ENCODE measurements at regions not wholly inside any gene's neighbourhood (a gene's known extent, or its start where the extent isn't known, plus 50 kb on each side); places are given as distances from the start of the nearest gene placed in this dataset.

DNA sequence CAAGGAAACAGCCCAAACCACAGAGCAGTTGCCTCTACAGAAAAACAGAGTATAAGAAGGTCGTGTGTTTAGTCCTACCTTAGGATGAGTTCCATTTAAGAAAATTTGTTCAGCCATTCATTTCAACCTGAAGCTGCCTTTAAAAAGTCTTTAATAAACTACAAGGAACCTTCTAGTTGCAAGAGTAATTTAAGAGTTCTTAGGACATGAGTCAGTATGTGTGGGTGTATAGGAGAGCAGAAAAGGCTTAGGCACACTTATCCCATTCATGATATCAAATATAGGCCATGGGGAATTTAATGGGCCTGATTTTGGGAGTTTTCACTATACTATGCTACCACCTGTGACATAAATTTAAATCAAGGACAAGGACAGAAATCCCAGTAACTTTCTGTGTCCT lies 496.8 kb downstream of the TFEC start:
- Histone ChIP-seq H3K9me3 (ENCODE audit: control insufficient read depth, insufficient read depth, low read length) (no peaks in the 10 kb centered on the region), H3K4me1 (ENCODE audit: control insufficient read depth, insufficient read depth, low read length) (no peaks in the 10 kb centered on the region), H3K4me3 (ENCODE audit: low read depth, low read length) (no peak overlapping the region), H3K27me3 (ENCODE audit: control insufficient read depth, insufficient read depth, low read length) (peaks cover 5% of the 10 kb centered on the region), H3K36me3 (ENCODE audit: control insufficient read depth, insufficient read depth, low read length) (no peaks in the 10 kb centered on the region), H3K9ac (ENCODE audit: low read depth, low read length) (no peak overlapping the region)

GRCh38 chr7:115526278-115526677 lies 504.3 kb downstream of the TFEC start:
- Histone ChIP-seq H3K36me3 (ENCODE audit: control insufficient read depth, insufficient read depth, low read length) (no peaks in the 10 kb centered on the region), H3K27me3 (ENCODE audit: control insufficient read depth, insufficient read depth, low read length) (peaks cover 26% of the 10 kb centered on the region)

DNA sequence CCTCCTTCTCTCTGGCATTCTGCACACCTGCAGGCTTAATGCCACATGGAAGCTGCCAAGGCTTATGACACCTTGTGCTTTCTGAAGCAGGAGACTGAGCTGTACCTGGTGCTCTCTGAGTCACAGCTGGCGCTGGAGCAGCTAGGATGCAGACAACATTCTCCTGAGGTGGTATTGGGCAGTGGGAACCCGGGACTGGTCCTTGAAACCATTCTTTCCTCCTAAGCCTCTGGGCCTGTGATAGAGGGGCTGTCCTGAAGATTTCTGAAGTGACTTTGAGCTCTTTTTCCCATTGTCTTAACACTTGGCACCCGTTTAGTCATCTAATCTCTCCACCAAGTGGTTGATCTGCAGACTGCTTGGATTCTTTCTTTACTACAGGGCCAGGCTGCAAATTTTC lies 508.4 kb downstream of the TFEC start:
- Histone ChIP-seq H3K9me3 (ENCODE audit: control insufficient read depth, insufficient read depth, low read length) (peaks cover 6% of the 10 kb centered on the region), H3K4me3 (ENCODE audit: low read depth, low read length) (no peak overlapping the region), H3K36me3 (ENCODE audit: control insufficient read depth, insufficient read depth, low read length) (no peaks in the 10 kb centered on the region), H3K4me1 (ENCODE audit: control insufficient read depth, insufficient read depth, low read length) (peaks cover 6% of the 10 kb centered on the region), H3K9ac (ENCODE audit: low read depth, low read length) (no peak overlapping the region), H3K27me3 (ENCODE audit: control insufficient read depth, insufficient read depth, low read length) (peaks cover 14% of the 10 kb centered on the region)

More at GRCh38 chr7:115526278-115526677, 504.3 kb downstream of the TFEC start:
- H3K4me1 ChIP-seq (ENCODE audit: control insufficient read depth, insufficient read depth, low read length), result peaks cover 12% of the 10 kb centered on the region
- no peak overlapping the region for H3K4me3 ChIP-seq (ENCODE audit: low read depth, low read length)
- no peak overlapping the region for H3K9ac ChIP-seq (ENCODE audit: low read depth, low read length)
- peaks cover 6% of the 10 kb centered on the region for H3K9me3 ChIP-seq (ENCODE audit: control insufficient read depth, insufficient read depth, low read length)

GRCh38 chr7:115516341-115516740 lies 514.2 kb downstream of the TFEC start:
- H3K4me3 ChIP-seq (ENCODE audit: low read depth, low read length), result no peak overlapping the region
- no peaks in the 10 kb centered on the region for H3K9me3 ChIP-seq (ENCODE audit: control insufficient read depth, insufficient read depth, low read length)
- no peaks in the 10 kb centered on the region for H3K36me3 ChIP-seq (ENCODE audit: control insufficient read depth, insufficient read depth, low read length)
- H3K9ac ChIP-seq (ENCODE audit: low read depth, low read length), result no peak overlapping the region
- H3K27me3 ChIP-seq (ENCODE audit: control insufficient read depth, insufficient read depth, low read length), result no peaks in the 10 kb centered on the region
- no peaks in the 10 kb centered on the region for H3K4me1 ChIP-seq (ENCODE audit: control insufficient read depth, insufficient read depth, low read length)

DNA sequence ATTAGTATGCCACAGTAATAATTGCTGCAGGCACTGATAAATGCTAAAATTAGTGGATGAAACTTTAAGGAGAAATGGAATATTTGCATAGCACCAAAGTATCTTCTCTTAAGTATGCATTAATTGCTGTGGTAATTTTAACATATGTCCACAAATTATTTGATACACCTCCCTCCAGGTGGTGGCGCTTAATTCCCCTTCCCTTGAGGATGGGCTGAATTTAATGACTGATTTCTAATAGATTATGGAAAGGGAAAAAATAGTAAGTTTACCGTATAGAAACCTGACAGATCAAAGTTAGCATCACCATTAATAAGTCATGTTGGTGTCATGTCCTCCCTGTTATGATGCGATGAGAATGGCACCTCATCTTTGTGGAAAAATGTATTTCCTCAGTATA lies 519.2 kb downstream of the TFEC start:
- no peak overlapping the region for H3K9ac ChIP-seq (ENCODE audit: low read depth, low read length)
- H3K27me3 ChIP-seq (ENCODE audit: control insufficient read depth, insufficient read depth, low read length), result no peaks in the 10 kb centered on the region
- no peaks in the 10 kb centered on the region for H3K4me1 ChIP-seq (ENCODE audit: control insufficient read depth, insufficient read depth, low read length)
- no peak overlapping the region for H3K4me3 ChIP-seq (ENCODE audit: low read depth, low read length)
- no peaks in the 10 kb centered on the region for H3K9me3 ChIP-seq (ENCODE audit: control insufficient read depth, insufficient read depth, low read length)
- H3K36me3 ChIP-seq (ENCODE audit: control insufficient read depth, insufficient read depth, low read length), result no peaks in the 10 kb centered on the region

GRCh38 chr7:115505136-115505535 lies 525.4 kb downstream of the TFEC start:
- no peak overlapping the region for H3K9ac ChIP-seq (ENCODE audit: low read depth, low read length)
- no peaks in the 10 kb centered on the region for H3K36me3 ChIP-seq (ENCODE audit: control insufficient read depth, insufficient read depth, low read length)
- H3K27me3 ChIP-seq (ENCODE audit: control insufficient read depth, insufficient read depth, low read length), result no peaks in the 10 kb centered on the region
- no peaks in the 10 kb centered on the region for H3K9me3 ChIP-seq (ENCODE audit: control insufficient read depth, insufficient read depth, low read length)
- H3K4me3 ChIP-seq (ENCODE audit: low read depth, low read length), result no peak overlapping the region
- no peaks in the 10 kb centered on the region for H3K4me1 ChIP-seq (ENCODE audit: control insufficient read depth, insufficient read depth, low read length)

DNA sequence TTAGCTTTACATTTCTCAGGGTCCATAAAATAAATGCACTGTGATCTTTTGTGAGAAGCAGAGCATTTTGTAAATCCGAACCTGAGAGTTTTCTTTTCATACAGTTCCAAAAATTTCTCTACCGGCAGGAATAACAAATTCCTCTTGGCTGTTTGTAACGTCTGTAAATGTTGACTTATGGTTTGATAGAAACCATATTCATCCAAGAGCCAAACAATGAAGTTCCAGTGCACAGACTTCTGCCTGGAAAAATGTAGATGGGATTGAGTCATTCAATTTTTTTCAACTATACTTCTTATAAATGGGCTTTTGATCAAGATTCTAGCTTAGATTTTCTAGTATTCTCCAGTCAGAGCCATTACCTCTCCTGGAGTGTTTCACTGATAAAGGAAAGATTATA lies 530.6 kb downstream of the TFEC start:
- no peaks in the 10 kb centered on the region for H3K36me3 ChIP-seq (ENCODE audit: control insufficient read depth, insufficient read depth, low read length)
- no peaks in the 10 kb centered on the region for H3K27me3 ChIP-seq (ENCODE audit: control insufficient read depth, insufficient read depth, low read length)
- no peak overlapping the region for H3K4me3 ChIP-seq (ENCODE audit: low read depth, low read length)
- no peaks in the 10 kb centered on the region for H3K4me1 ChIP-seq (ENCODE audit: control insufficient read depth, insufficient read depth, low read length)
- no peak overlapping the region for H3K9ac ChIP-seq (ENCODE audit: low read depth, low read length)
- H3K9me3 ChIP-seq (ENCODE audit: control insufficient read depth, insufficient read depth, low read length), result no peaks in the 10 kb centered on the region

DNA sequence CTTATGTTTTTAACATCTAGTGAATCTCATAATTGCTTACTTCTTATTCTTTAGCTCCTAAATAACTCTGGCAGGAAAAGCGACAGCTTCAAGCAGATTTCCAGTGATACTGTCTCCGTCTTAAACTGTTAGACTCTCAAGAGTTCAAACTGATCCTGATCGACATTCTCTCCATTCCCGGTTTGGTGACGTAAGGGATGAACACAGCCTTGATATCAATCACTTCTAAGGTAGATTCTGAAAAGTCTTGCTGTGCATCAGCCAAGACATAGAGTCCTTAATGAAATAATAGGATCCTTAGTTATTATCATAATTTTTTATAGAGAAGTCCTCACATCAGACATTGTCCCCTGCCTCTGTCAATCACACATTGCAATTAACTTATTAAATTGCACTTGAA lies 534.6 kb downstream of the TFEC start:
- H3K4me3 ChIP-seq (ENCODE audit: low read depth, low read length), result no peak overlapping the region
- no peaks in the 10 kb centered on the region for H3K9me3 ChIP-seq (ENCODE audit: control insufficient read depth, insufficient read depth, low read length)
- H3K4me1 ChIP-seq (ENCODE audit: control insufficient read depth, insufficient read depth, low read length), result no peaks in the 10 kb centered on the region
- no peaks in the 10 kb centered on the region for H3K36me3 ChIP-seq (ENCODE audit: control insufficient read depth, insufficient read depth, low read length)
- H3K27me3 ChIP-seq (ENCODE audit: control insufficient read depth, insufficient read depth, low read length), result no peaks in the 10 kb centered on the region
- H3K9ac ChIP-seq (ENCODE audit: low read depth, low read length), result no peak overlapping the region

DNA sequence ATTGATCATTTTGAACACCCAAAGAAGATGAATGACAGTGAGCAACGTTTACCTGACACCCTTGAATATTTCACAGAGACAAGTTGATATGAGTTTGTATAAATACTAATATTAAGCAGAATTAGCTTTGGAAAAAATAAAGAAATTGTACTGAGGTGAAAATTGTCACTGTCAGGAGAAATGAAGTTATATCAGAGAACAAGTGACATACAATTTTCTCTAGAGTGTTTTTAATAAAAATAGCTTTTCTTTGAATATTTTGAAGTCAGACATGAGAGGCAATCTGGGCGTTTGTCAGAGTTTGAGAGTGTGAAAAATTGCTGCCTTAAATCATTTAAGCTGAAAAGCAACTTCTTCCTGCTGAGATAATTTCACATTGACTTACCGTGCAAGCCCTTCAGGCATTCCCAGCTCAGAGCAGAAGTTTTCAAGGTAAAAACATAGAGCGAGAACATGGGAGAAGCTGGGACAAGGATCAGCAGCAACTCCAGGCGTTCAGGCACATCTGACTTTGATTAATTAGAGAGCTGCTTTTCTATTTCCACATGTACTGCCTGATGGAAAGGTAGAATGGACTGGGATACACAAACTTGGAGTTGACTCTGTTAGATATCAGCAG lies 535.9 kb downstream of the TFEC start:
- H3K9me3 ChIP-seq (ENCODE audit: control insufficient read depth, insufficient read depth, low read length), result no peaks in the 10 kb centered on the region
- H3K27me3 ChIP-seq (ENCODE audit: control insufficient read depth, insufficient read depth, low read length), result no peaks in the 10 kb centered on the region
- H3K4me3 ChIP-seq (ENCODE audit: low read depth, low read length), result no peak overlapping the region
- no peaks in the 10 kb centered on the region for H3K4me1 ChIP-seq (ENCODE audit: control insufficient read depth, insufficient read depth, low read length)
- H3K9ac ChIP-seq (ENCODE audit: low read depth, low read length), result no peak overlapping the region
- no peaks in the 10 kb centered on the region for H3K36me3 ChIP-seq (ENCODE audit: control insufficient read depth, insufficient read depth, low read length)

- no peak overlapping the region for H3K9ac ChIP-seq (ENCODE audit: low read depth, low read length)
- no peaks in the 10 kb centered on the region for H3K27me3 ChIP-seq (ENCODE audit: control insufficient read depth, insufficient read depth, low read length)
- H3K9me3 ChIP-seq (ENCODE audit: control insufficient read depth, insufficient read depth, low read length), result no peaks in the 10 kb centered on the region
- no peaks in the 10 kb centered on the region for H3K4me1 ChIP-seq (ENCODE audit: control insufficient read depth, insufficient read depth, low read length)
- H3K4me3 ChIP-seq (ENCODE audit: low read depth, low read length), result no peak overlapping the region
- no peaks in the 10 kb centered on the region for H3K36me3 ChIP-seq (ENCODE audit: control insufficient read depth, insufficient read depth, low read length)
These were observed 537.2 kb downstream of the TFEC start for GRCh38 chr7:115493381-115493780.

GRCh38 chr7:115491744-115492380 lies 538.7 kb downstream of the TFEC start:
- Histone ChIP-seq H3K36me3 (ENCODE audit: control insufficient read depth, insufficient read depth, low read length) (no peaks in the 10 kb centered on the region), H3K9me3 (ENCODE audit: control insufficient read depth, insufficient read depth, low read length) (no peaks in the 10 kb centered on the region), H3K4me3 (ENCODE audit: low read depth, low read length) (no peak overlapping the region), H3K9ac (ENCODE audit: low read depth, low read length) (no peak overlapping the region), H3K27me3 (ENCODE audit: control insufficient read depth, insufficient read depth, low read length) (no peaks in the 10 kb centered on the region), H3K4me1 (ENCODE audit: control insufficient read depth, insufficient read depth, low read length) (no peaks in the 10 kb centered on the region)

- H3K9ac ChIP-seq (ENCODE audit: low read depth, low read length), result no peak overlapping the region
- H3K4me1 ChIP-seq (ENCODE audit: control insufficient read depth, insufficient read depth, low read length), result peaks cover 2% of the 10 kb centered on the region
- H3K9me3 ChIP-seq (ENCODE audit: control insufficient read depth, insufficient read depth, low read length), result no peaks in the 10 kb centered on the region
- no peaks in the 10 kb centered on the region for H3K36me3 ChIP-seq (ENCODE audit: control insufficient read depth, insufficient read depth, low read length)
- H3K27me3 ChIP-seq (ENCODE audit: control insufficient read depth, insufficient read depth, low read length), result peaks cover 28% of the 10 kb centered on the region
- no peak overlapping the region for H3K4me3 ChIP-seq (ENCODE audit: low read depth, low read length)
These were observed 551.1 kb downstream of the TFEC start for GRCh38 chr7:115479448-115479847.

Measured in iPS-15b (cell line).